ENCODE measurements at regions not wholly inside any gene's neighbourhood (a gene's known extent, or its start where the extent isn't known, plus 50 kb on each side); places are given as distances from the start of the nearest gene placed in this dataset.

- no peak for TF ChIP-seq CTCF (IDR thresholded peaks at IDR 0.05)
- TF ChIP-seq POLR2A (IDR thresholded peaks at IDR 0.05), result no peak
- TF ChIP-seq POLR2AphosphoS5 (IDR thresholded peaks at IDR 0.05), result no peak
Measured at GRCh38 chr14:25120261-25120660, 70.3 kb upstream of the STXBP6 start.

Data from prostate gland (tissue), 2 donors.